HG02885 (cell line): ENCODE measurements at regions not wholly inside any gene's neighbourhood (a gene's known extent, or its start where the extent isn't known, plus 50 kb on each side); places are given as distances from the start of the nearest gene placed in this dataset.

ENCODE experiments used
- ATAC-seq: cut with Tn5 transposase; IDR thresholded peaks from one replicate; pipeline ENCODE4 v1.9.1; 2021; ENCODE audit warnings: mild to moderate bottlenecking; ENCODE audit not compliant: unreplicated experiment, poor library complexity

GRCh38 chr21:23507501-23507900, 2099.8 kb downstream of the MRPL39 start:
- ATAC-seq: no peak

- peak; percentile 71 for ATAC-seq
These were observed 2110.6 kb downstream of the MRPL39 start for GRCh38 chr21:23496729-23497128.

GRCh38 chr21:23488245-23488644, 2119.0 kb downstream of the MRPL39 start:
- no peak for ATAC-seq

GRCh38 chr21:23480591-23481270, 2126.6 kb downstream of the MRPL39 start:
- ATAC-seq: no peak

GRCh38 chr21:23478381-23478780, 2128.9 kb downstream of the MRPL39 start:
- ATAC-seq: no peak

- ATAC-seq: no peak
These were observed 2131.7 kb downstream of the MRPL39 start for GRCh38 chr21:23475281-23476219.

- ATAC-seq: peak; percentile 72
These were observed 2135.4 kb downstream of the MRPL39 start for GRCh38 chr21:23471877-23472276.

- no peak for ATAC-seq
These were observed 2143.9 kb downstream of the MRPL39 start for GRCh38 chr21:23463365-23463764.

- ATAC-seq: no peak
These were observed 2151.6 kb downstream of the MRPL39 start for GRCh38 chr21:23455676-23456075.

- ATAC-seq: peak; percentile 54
These were observed 2154.7 kb downstream of the MRPL39 start for GRCh38 chr21:23452384-23453083.

GRCh38 chr21:23445307-23445706, 2162.0 kb downstream of the MRPL39 start:
- no peak for ATAC-seq

- ATAC-seq: no peak
These were observed 2169.2 kb downstream of the MRPL39 start for GRCh38 chr21:23438081-23438480.

- no peak for ATAC-seq
These were observed 2204.3 kb downstream of the MRPL39 start for GRCh38 chr21:23402929-23403520.

- no peak for ATAC-seq
These were observed 2206.0 kb downstream of the MRPL39 start for GRCh38 chr21:23401278-23401677.

- no peak for ATAC-seq
These were observed 2208.6 kb downstream of the MRPL39 start for GRCh38 chr21:23398726-23399125.

GRCh38 chr21:23394458-23394857, 2212.8 kb downstream of the MRPL39 start:
- ATAC-seq: no peak

GRCh38 chr21:23384679-23385078, 2222.6 kb downstream of the MRPL39 start:
- ATAC-seq: no peak

- no peak for ATAC-seq
These were observed 2233.1 kb downstream of the MRPL39 start for GRCh38 chr21:23374155-23374554.

- no peak for ATAC-seq
These were observed 2250.4 kb downstream of the MRPL39 start for GRCh38 chr21:23356905-23357304.

GRCh38 chr21:23316190-23316589, 2291.1 kb downstream of the MRPL39 start:
- no peak for ATAC-seq
